ENCODE measurements at regions not wholly inside any gene's neighbourhood (a gene's known extent, or its start where the extent isn't known, plus 50 kb on each side); places are given as distances from the start of the nearest gene placed in this dataset.

DNA sequence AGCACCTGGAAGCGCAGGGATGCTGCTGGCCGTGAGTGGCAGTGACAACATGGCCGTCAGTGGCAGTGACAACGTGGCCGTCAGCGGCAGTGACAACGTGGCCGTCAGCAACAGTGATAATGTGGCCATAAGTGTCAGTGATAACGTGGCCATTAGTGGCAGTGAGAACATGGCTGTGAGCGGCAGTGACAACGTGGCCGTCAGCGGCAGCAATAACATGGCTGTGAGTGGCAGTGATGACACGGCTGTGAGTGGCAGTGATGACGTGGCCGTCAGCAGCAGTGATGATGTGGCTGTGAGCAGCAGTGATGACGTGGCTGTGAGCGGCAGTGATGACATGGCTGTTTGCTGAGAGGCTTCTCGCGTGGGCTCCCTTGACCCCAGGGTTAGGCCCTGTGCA is 169.8 kb downstream of the ERMARD start:
- H3K27me3 ChIP-seq = no peaks in the 10 kb centered on the region
- no peaks in the 10 kb centered on the region for H3K79me2 ChIP-seq
- no peak overlapping the region for H2AFZ ChIP-seq
- H3K4me3 ChIP-seq = no peak overlapping the region
- H3K4me2 ChIP-seq = no peak overlapping the region
- no peaks in the 10 kb centered on the region for H3K9me2 ChIP-seq (replicated peaks; ENCODE audit: insufficient read depth)
- 97% methylated on average over 20 of the region's 20 CpGs for WGBS (ENCODE audit: low lambda C conversion rate, missing lambda C conversion rate)
- no peak overlapping the region for H3K27ac ChIP-seq
- H3K4me1 ChIP-seq (ENCODE audit: insufficient read depth) = no peaks in the 10 kb centered on the region
- DNase-seq (ENCODE audit: low spot score) = no peak
- H3K9me3 ChIP-seq (ENCODE audit: low read depth) = no peaks in the 10 kb centered on the region
- H4K20me1 ChIP-seq (ENCODE audit: insufficient read depth, poor library complexity, severe bottlenecking) = no peaks in the 10 kb centered on the region
- H3K36me3 ChIP-seq (replicated peaks; ENCODE audit: insufficient read depth, low read depth) = no peaks in the 10 kb centered on the region
- TF ChIP-seq, protein P1, sequence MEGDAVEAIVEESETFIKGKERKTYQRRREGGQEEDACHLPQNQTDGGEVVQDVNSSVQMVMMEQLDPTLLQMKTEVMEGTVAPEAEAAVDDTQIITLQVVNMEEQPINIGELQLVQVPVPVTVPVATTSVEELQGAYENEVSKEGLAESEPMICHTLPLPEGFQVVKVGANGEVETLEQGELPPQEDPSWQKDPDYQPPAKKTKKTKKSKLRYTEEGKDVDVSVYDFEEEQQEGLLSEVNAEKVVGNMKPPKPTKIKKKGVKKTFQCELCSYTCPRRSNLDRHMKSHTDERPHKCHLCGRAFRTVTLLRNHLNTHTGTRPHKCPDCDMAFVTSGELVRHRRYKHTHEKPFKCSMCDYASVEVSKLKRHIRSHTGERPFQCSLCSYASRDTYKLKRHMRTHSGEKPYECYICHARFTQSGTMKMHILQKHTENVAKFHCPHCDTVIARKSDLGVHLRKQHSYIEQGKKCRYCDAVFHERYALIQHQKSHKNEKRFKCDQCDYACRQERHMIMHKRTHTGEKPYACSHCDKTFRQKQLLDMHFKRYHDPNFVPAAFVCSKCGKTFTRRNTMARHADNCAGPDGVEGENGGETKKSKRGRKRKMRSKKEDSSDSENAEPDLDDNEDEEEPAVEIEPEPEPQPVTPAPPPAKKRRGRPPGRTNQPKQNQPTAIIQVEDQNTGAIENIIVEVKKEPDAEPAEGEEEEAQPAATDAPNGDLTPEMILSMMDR (IDR thresholded peaks at IDR 0.05; ENCODE audit: poor library complexity) = no peak
- TF ChIP-seq EZH2phosphoT487 (IDR thresholded peaks at IDR 0.05; ENCODE audit: low read depth, severe bottlenecking, unreplicated experiment) = no peak
- TF ChIP-seq EZH2 (IDR thresholded peaks at IDR 0.05; ENCODE audit: borderline replicate concordance) = no peak

DNA sequence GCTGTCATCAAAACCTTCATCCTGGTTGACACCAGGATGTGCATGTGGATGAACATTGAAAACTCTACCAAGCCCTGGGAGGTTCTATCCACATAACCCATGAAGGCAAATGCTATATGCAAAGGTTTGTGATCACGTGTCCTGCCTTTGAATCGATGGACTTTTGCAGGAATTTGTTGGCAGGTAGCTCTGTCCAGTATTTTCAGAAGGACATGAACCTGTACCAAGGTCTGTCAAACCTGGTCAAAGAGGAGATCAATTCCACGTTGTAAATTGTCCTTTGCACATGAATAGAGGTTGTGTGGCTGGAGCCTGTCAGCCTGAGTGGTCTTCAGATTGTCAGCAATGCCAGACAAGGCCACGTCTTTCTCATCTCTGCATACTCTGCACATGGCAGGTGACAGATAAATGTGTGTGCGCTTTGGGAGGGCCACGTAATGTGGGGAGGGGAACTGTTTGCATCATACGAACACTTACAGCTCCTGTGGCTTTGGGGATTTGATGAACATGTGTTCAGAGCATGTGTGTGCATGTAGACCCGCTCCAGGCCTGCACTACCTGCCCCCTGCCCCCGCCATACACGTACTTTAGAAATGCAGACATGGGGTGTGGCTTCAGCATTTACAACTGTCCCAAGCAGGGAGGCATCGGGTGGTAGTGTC is 169.1 kb downstream of the ERMARD start:
- TF ChIP-seq EZH2phosphoT487 (IDR thresholded peaks at IDR 0.05; ENCODE audit: low read depth, severe bottlenecking, unreplicated experiment) (no peak), EZH2 (IDR thresholded peaks at IDR 0.05; ENCODE audit: borderline replicate concordance) (no peak)
- TF ChIP-seq, protein P1 (IDR thresholded peaks at IDR 0.05; ENCODE audit: poor library complexity) = no peak
- DNase-seq (ENCODE audit: low spot score) = no peak
- no peaks in the 10 kb centered on the region for H4K20me1 ChIP-seq (ENCODE audit: insufficient read depth, poor library complexity, severe bottlenecking)
- H3K4me3 ChIP-seq = no peak overlapping the region
- no peak overlapping the region for H3K4me2 ChIP-seq
- 68% methylated on average over 11 of the region's 11 CpGs for WGBS (ENCODE audit: low lambda C conversion rate, missing lambda C conversion rate)
- H3K9me2 ChIP-seq (replicated peaks; ENCODE audit: insufficient read depth) = no peaks in the 10 kb centered on the region
- H3K36me3 ChIP-seq (replicated peaks; ENCODE audit: insufficient read depth, low read depth) = no peaks in the 10 kb centered on the region
- no peak overlapping the region for H2AFZ ChIP-seq
- no peaks in the 10 kb centered on the region for H3K4me1 ChIP-seq (ENCODE audit: insufficient read depth)
- no peaks in the 10 kb centered on the region for H3K27me3 ChIP-seq
- no peaks in the 10 kb centered on the region for H3K79me2 ChIP-seq
- H3K9me3 ChIP-seq (ENCODE audit: low read depth) = no peaks in the 10 kb centered on the region
- no peak overlapping the region for H3K27ac ChIP-seq

DNA sequence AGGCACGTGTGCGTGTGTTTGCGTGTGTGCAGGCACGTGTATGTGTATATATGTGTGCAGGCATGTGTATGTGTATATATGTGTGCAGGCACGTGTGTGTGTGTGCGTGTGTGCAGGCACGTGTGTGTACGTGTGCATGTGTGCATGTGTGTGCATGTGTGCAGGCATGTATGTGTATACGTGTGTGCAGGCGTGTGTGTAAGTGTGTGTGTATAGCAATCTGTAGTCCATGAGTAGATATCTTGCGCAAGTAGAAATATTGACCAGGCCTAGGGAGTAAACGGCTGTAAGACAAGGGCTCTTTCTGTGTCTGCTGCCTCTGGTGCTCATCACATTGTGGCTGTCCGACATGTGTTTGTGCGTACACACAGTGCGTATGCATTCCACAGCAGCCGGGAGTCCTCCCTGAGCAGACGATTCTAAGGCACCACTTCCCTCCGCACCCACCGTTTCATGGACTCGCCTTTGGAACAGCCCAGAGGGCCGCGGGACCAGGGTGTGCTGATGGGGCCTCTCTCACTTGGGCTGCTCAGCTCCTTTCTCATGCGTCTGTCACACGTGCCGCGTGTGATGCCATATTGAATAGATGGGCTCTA is 167.6 kb downstream of the ERMARD start:
- H2AFZ ChIP-seq = no peak overlapping the region
- no peak overlapping the region for H3K4me3 ChIP-seq
- no peaks in the 10 kb centered on the region for H3K9me2 ChIP-seq (replicated peaks; ENCODE audit: insufficient read depth)
- H3K9me3 ChIP-seq (ENCODE audit: low read depth) = no peaks in the 10 kb centered on the region
- no peaks in the 10 kb centered on the region for H4K20me1 ChIP-seq (ENCODE audit: insufficient read depth, poor library complexity, severe bottlenecking)
- no peak overlapping the region for H3K4me2 ChIP-seq
- no peaks in the 10 kb centered on the region for H3K36me3 ChIP-seq (replicated peaks; ENCODE audit: insufficient read depth, low read depth)
- H3K27me3 ChIP-seq = no peaks in the 10 kb centered on the region
- TF ChIP-seq EZH2phosphoT487 (IDR thresholded peaks at IDR 0.05; ENCODE audit: low read depth, severe bottlenecking, unreplicated experiment) (no peak), EZH2 (IDR thresholded peaks at IDR 0.05; ENCODE audit: borderline replicate concordance) (no peak)
- TF ChIP-seq, protein P1 (IDR thresholded peaks at IDR 0.05; ENCODE audit: poor library complexity) = no peak
- no peak overlapping the region for H3K27ac ChIP-seq
- DNase-seq (ENCODE audit: low spot score) = no peak
- H3K4me1 ChIP-seq (ENCODE audit: insufficient read depth) = no peaks in the 10 kb centered on the region
- WGBS (ENCODE audit: low lambda C conversion rate, missing lambda C conversion rate) = 87% methylated on average over 26 of the region's 26 CpGs
- no peaks in the 10 kb centered on the region for H3K79me2 ChIP-seq
